Lower leg skin (tissue), 4 donors: ENCODE measurements at regions not wholly inside any gene's neighbourhood (a gene's known extent, or its start where the extent isn't known, plus 50 kb on each side); places are given as distances from the start of the nearest gene placed in this dataset.

Source experiments
- DNase-seq, 2 donors: peaks; one replicate each; pipeline ENCODE4 v3.0.0-alpha.2; 2019; ENCODE audit warnings: low spot score in 2 of 2
- H3K4me3 ChIP-seq: fragments of 200-600 bp; sonication (generic); 2 replicates; pipeline ENCODE4 v1.5.1; 2017; ENCODE audit warnings: mild to moderate bottlenecking, low read depth; ENCODE audit not compliant: poor library complexity, severe bottlenecking
- POLR2A ChIP-seq, 2 donors: fragments of 450-650 bp; IDR thresholded peaks; one replicate each; pipeline ENCODE4 v1.6.1; 2016 to 2017; ENCODE audit warnings: antibody characterized with exemption in 2 of 2, mild to moderate bottlenecking in 1 of 2, moderate library complexity in 1 of 2
- WGBS, 2 donors: methylation state at CpG; one replicate each; pipeline ENCODE4 v1.1.5; 2018; 5-methylcytosine and 5-hydroxymethylcytosine counted together
- intact Hi-C: fragments of 100-400 bp; cut with DNase I; formaldehyde crosslinking; loops from one replicate; pipeline ENCODE4 v1.15.0; 2023; ENCODE audit warnings: low total_unique reads
- TF ChIP-seq, protein P1 (sequence below), 3 donors: fragments of 450-650 bp; IDR thresholded peaks; one replicate each; pipeline ENCODE4 v1.5.1; 2016; ENCODE audit warnings: antibody characterized with exemption in 3 of 3, mild to moderate bottlenecking in 3 of 3, moderate library complexity in 2 of 3

DNA sequence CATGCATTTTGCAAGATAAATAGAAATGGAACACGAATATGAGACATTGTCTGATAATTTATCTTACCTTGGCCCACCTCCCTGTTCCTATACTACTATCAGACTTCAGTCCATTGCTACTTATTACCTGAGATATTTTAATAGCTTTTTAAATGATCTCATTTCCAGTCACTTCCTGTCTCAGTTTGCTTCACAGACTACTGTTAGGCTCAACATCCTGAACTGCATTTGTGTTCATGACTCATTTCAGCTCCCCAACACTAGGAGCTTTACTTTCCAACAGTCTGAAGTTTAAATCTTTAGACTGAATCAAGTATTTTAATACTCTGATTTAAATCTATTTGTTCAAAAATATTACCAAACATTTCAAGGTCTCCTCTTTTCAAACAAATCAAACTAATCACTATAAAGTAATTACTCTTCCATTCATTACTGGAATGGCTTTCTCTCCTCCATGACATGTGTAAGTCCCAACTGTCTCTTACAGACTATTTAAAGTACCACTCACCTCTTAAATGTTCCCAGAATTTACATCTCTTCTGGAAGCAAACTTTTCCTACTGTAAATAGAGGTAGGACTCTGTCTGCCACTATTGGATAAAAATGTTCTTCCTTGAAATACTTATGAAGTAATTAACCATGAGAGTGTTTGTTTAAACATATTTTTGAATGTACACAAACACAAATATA, 1277.6 kb downstream of the ZPLD1 start:
- no peak for TF ChIP-seq POLR2A (IDR thresholded peaks at IDR 0.05)
- TF ChIP-seq, protein P1, sequence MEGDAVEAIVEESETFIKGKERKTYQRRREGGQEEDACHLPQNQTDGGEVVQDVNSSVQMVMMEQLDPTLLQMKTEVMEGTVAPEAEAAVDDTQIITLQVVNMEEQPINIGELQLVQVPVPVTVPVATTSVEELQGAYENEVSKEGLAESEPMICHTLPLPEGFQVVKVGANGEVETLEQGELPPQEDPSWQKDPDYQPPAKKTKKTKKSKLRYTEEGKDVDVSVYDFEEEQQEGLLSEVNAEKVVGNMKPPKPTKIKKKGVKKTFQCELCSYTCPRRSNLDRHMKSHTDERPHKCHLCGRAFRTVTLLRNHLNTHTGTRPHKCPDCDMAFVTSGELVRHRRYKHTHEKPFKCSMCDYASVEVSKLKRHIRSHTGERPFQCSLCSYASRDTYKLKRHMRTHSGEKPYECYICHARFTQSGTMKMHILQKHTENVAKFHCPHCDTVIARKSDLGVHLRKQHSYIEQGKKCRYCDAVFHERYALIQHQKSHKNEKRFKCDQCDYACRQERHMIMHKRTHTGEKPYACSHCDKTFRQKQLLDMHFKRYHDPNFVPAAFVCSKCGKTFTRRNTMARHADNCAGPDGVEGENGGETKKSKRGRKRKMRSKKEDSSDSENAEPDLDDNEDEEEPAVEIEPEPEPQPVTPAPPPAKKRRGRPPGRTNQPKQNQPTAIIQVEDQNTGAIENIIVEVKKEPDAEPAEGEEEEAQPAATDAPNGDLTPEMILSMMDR (IDR thresholded peaks at IDR 0.05): no peak
- WGBS, 2 donors: 45 to 67% methylated on average over 1 of the region's 1 CpG
- DNase-seq: no peak
- no peak overlapping the region for H3K4me3 ChIP-seq
- intact Hi-C loops: no loop called here

DNA sequence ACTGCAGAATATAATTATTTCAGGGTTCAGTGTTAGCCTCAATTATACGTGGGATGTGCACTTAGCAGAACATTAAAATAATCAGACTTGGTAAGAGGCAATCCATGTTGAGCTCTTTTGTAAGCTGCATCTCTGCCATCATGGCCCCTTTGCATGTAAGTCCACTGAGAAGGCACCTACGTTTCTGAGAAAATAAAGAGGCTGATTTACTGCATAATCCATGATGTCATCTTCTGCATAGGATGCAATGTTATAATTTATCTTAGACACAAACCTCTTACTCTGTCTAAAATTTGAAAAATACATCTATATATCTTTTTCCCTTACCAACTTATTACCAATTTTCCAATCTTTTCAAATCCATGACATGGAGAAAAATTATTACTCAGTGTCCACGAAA, 1294.7 kb downstream of the ZPLD1 start:
- WGBS, 2 donors: 60 to 61% methylated on average over 3 of the region's 3 CpGs
- H3K4me3 ChIP-seq: no peak overlapping the region
- intact Hi-C loops: no loop called here
- no peak for DNase-seq
- TF ChIP-seq, protein P1 (IDR thresholded peaks at IDR 0.05): no peak
- no peak for TF ChIP-seq POLR2A (IDR thresholded peaks at IDR 0.05)

- intact Hi-C loops: no loop called here
- 79 to 83% methylated on average over 3 of the region's 3 CpGs for WGBS, 2 donors
- no peak overlapping the region for H3K4me3 ChIP-seq
- TF ChIP-seq POLR2A (IDR thresholded peaks at IDR 0.05): no peak
- TF ChIP-seq, protein P1 (IDR thresholded peaks at IDR 0.05): no peak
- DNase-seq: no peak
Observed at GRCh38 chr3:103730744-103731143, 1295.9 kb downstream of the ZPLD1 start.

DNA sequence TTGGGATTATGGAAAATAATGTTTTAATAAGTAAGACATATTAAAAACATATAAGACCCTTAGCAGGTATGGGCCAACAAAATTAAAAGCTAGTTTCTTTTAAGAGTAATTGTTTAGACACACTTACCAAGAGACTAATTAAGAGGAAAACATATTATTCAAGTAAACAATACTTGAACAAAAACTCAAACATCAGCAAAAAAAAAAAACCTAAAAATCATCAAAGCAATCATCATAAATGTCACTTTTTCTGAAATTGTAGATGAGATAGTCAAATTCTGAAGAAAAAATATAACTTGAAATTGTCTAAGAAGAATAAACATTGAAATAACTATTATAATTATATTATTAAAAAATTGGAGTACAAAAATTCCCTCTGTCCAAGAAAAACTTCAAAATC, 1318.2 kb downstream of the ZPLD1 start:
- no peak for DNase-seq
- intact Hi-C loops: no loop called here
- no peak overlapping the region for H3K4me3 ChIP-seq
- TF ChIP-seq, protein P1 (IDR thresholded peaks at IDR 0.05): no peak
- TF ChIP-seq POLR2A (IDR thresholded peaks at IDR 0.05): no peak

- DNase-seq: no peak
- intact Hi-C loops: no loop called here
- TF ChIP-seq, protein P1 (IDR thresholded peaks at IDR 0.05): no peak
- TF ChIP-seq POLR2A (IDR thresholded peaks at IDR 0.05): no peak
- 89 to 94% methylated on average over 12 of the region's 12 CpGs for WGBS, 2 donors
- H3K4me3 ChIP-seq: no peak overlapping the region
Observed at GRCh38 chr3:103767635-103768034, 1332.8 kb downstream of the ZPLD1 start.

DNA sequence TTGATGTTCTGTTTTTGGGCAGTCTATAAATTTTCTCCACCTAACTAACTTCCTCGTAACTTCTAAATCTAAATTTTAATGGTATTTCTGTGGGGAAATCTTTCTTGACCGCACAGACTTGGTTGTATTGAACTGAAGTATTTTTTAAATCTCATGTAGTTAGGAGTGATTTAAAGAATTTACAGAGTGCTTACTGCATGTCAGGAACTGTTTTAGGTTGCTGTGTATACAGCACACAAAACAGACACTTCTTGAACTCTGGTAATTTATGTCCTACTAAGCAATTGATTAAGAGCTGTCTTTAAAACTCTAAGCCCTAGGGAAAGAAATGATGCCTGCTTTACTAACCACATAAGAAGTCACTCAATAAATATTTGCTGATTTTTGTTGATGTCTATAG, 1350.2 kb downstream of the ZPLD1 start:
- intact Hi-C loops: no loop called here
- no peak for DNase-seq
- no peak overlapping the region for H3K4me3 ChIP-seq
- WGBS, 2 donors: 63 to 69% methylated on average over 2 of the region's 2 CpGs
- TF ChIP-seq POLR2A (IDR thresholded peaks at IDR 0.05): no peak
- TF ChIP-seq, protein P1 (IDR thresholded peaks at IDR 0.05): no peak
